ENCODE measurements at regions not wholly inside any gene's neighbourhood (a gene's known extent, or its start where the extent isn't known, plus 50 kb on each side); places are given as distances from the start of the nearest gene placed in this dataset.

- H3K27ac ChIP-seq = no peak overlapping the region
- TF ChIP-seq ZFX (IDR thresholded peaks at IDR 0.05) (no peak), CTCF (conservative IDR thresholded peaks at IDR 0.05) (no peak)
Measured at GRCh38 chr13:40115426-40115825, 460.0 kb downstream of the COG6 start.

GRCh38 chr13:40116008-40116407, 460.5 kb downstream of the COG6 start:
- H3K27ac ChIP-seq = no peak overlapping the region
- TF ChIP-seq CTCF (conservative IDR thresholded peaks at IDR 0.05) (no peak), ZFX (IDR thresholded peaks at IDR 0.05) (no peak)

GRCh38 chr13:40118337-40118736, 462.9 kb downstream of the COG6 start:
- no peak for TF ChIP-seq CTCF (conservative IDR thresholded peaks at IDR 0.05)
- TF ChIP-seq ZFX (IDR thresholded peaks at IDR 0.05) = no peak
- H3K27ac ChIP-seq = no peak overlapping the region

DNA sequence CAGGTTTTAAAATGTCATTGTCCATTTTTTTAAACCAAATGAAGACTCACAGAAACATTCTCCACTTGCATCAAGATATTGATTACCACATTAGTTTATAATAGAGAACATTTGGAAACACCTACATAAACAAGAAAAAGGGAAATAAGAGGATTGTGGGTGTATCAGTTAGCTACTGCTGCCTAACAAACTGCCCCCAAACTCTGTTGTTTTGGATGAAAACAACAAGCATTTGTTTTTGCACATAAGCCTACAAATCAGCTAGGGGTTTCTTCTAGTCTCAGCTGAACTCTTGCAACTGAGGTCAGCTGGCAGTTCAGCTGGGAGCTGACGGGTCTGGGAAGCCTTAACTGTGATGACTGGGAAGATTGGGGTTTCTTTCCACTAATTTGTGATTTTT, 464.4 kb downstream of the COG6 start:
- H3K27ac ChIP-seq = no peak overlapping the region
- TF ChIP-seq ZFX (IDR thresholded peaks at IDR 0.05) = no peak
- no peak for TF ChIP-seq CTCF (conservative IDR thresholded peaks at IDR 0.05)

DNA sequence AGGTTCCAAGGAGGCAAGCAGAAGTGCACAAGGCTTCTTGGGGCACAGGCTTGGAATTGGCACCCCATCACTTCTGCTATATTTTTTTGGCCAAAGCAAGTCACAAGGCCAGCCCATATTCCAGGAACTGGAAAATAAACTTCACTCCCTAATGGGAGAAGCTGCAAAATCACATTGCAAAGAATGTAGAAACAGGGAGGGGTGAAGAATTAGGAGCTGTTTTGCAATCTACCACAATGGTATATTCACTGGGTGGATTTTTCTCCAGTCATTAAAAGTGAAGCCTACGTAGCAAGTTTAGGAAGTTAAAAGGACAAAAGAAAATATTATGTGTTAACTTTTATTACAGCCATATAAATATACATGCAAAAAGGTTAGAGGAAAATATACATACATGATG, 464.8 kb downstream of the COG6 start:
- no peak overlapping the region for H3K27ac ChIP-seq
- TF ChIP-seq ZFX (IDR thresholded peaks at IDR 0.05) (no peak), CTCF (conservative IDR thresholded peaks at IDR 0.05) (no peak)

DNA sequence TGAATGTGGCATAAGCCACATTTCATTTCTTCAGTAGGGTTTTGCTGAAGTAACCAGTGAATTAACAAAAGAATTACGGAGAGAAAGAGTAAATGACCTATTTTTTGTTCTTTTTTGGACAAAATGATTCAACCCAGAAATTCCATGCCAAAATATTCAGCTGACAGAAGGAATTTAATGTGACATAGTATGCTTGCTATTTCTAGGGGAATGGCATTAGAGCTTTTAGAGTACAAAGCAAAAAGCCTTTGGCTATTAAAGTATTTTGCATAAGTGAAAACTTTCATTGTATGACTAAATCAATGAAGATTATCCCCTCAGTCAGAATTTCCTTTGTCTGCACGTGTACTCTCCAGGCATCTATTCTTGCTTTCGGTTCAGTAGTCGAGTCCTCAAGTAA, 465.3 kb downstream of the COG6 start:
- TF ChIP-seq CTCF (conservative IDR thresholded peaks at IDR 0.05) = no peak
- TF ChIP-seq ZFX (IDR thresholded peaks at IDR 0.05) = no peak
- H3K27ac ChIP-seq = no peak overlapping the region

DNA sequence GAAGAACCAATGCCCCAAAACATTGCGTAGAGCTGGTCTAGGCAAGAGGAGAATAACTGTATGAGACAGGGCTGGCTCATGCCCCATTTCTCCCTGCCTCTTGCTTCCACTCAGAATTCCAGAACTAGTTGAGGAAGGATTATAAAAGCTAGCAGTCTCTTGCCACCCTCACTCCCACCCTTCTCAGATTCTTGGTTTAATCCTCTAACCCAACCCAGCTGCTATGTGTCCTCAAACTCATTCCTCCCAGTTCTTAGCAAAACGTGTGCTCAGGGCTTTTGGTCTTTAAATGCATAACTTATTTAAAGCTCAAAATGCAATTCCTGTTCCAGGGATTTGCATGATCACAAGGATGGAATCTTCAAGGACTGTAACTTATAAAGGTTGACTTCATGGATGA, 466.3 kb downstream of the COG6 start:
- no peak overlapping the region for H3K27ac ChIP-seq
- TF ChIP-seq ZFX (IDR thresholded peaks at IDR 0.05) = no peak
- TF ChIP-seq CTCF (conservative IDR thresholded peaks at IDR 0.05) = no peak

All from C4-2B (cell line).